HUES48 (cell line): ENCODE measurements at regions not wholly inside any gene's neighbourhood (a gene's known extent, or its start where the extent isn't known, plus 50 kb on each side); places are given as distances from the start of the nearest gene placed in this dataset.
A peak's percentile ranks its signal among the peaks of the same experiment; 100 is the strongest.

Experiments
- H3K27ac ChIP-seq: one replicate; pipeline ENCODE4 v1.7.0; 2013; ENCODE audit warnings: low read depth, low read length, inconsistent platforms
- H3K27me3 ChIP-seq: 2 replicates; pipeline ENCODE4 v1.6.1; 2013; ENCODE audit warnings: mild to moderate bottlenecking, low read length; ENCODE audit not compliant: control insufficient read depth, insufficient read depth
- H3K36me3 ChIP-seq: 2 replicates; pipeline ENCODE4 v1.6.1; 2013; ENCODE audit warnings: low read length; ENCODE audit not compliant: control insufficient read depth, insufficient read depth
- H3K4me1 ChIP-seq: 2 replicates; pipeline ENCODE4 v1.6.1; 2013; ENCODE audit warnings: mild to moderate bottlenecking, low read length; ENCODE audit not compliant: control insufficient read depth, insufficient read depth
- H3K4me3 ChIP-seq: 2 replicates; pipeline ENCODE4 v1.5.1; 2013; ENCODE audit warnings: mild to moderate bottlenecking, low read depth, low read length
- H3K9ac ChIP-seq: 2 replicates; pipeline ENCODE4 v1.6.1; 2013; ENCODE audit warnings: mild to moderate bottlenecking, low read depth, low read length, moderate library complexity
- H3K9me3 ChIP-seq: 2 replicates; pipeline ENCODE4 v1.6.1; 2013; ENCODE audit warnings: low read length; ENCODE audit not compliant: control insufficient read depth, insufficient read depth

DNA sequence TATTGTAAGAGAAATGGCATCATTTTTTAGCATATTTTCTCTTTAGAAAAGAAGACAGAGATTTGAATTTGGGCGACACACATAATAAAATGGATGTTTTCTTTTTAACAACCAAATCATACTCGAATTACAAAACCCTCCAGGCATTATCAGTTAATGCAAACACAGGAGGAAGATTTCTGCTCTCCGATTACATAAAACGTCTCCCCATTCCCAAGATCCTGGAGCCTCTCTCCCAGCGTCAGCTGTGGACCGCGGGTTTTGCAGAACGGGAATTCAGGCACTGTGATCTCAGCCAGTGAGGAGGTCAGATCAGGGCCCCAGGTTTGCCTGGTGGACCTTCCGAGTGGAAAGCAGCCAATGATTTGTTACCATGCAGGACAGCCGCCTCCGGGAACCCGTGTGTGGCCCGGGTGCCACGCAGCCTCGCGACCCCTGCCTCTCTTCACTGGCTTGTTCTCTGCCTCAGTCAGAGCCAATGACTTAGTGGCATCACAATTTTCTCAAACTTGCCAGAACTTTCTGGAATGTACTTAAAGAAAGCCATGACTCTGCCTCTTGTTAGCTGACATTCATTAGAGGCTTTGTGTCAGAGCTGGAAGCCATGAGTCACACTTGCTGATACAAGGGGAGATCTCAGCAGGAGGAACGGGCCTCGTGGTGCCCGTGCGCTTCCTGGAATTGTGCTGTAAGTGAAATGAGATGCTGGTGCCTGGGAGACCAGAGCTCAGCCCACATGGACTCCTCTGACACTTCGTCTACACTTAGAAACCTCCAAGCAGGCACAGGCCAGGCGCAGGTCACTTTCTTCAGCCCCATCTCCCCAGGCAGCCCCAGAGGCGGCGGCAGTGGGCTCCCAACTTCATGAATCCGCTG is 246.1 kb downstream of the KLF6 start:
- H3K9me3 ChIP-seq, result no peaks in the 10 kb centered on the region
- no peak overlapping the region for H3K4me3 ChIP-seq
- no peaks in the 10 kb centered on the region for H3K36me3 ChIP-seq
- peak overlapping the region; percentile 65 for H3K27ac ChIP-seq
- no peak overlapping the region for H3K9ac ChIP-seq
- H3K4me1 ChIP-seq, result no peaks in the 10 kb centered on the region
- H3K27me3 ChIP-seq, result no peaks in the 10 kb centered on the region

DNA sequence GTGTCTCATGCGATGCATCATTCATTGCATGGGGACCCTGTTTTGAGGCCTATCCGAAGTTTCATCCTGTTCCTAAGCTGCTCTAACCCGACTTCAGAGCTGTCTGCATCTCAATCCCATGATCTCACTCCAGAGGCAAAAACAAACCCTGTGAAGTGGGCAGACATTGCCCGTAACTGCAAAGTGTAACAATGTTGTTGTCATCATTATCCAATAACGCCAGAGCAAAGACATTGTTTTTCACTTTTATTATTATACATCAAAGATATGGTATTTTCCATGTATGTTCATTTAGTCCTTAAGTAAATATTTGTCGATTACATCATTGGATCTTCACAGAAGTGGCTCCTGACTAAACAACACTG is 246.7 kb downstream of the KLF6 start:
- no peaks in the 10 kb centered on the region for H3K27me3 ChIP-seq
- H3K27ac ChIP-seq, result no peak overlapping the region
- H3K36me3 ChIP-seq, result no peaks in the 10 kb centered on the region
- H3K4me3 ChIP-seq, result no peak overlapping the region
- no peak overlapping the region for H3K9ac ChIP-seq
- no peaks in the 10 kb centered on the region for H3K4me1 ChIP-seq
- H3K9me3 ChIP-seq, result no peaks in the 10 kb centered on the region

DNA sequence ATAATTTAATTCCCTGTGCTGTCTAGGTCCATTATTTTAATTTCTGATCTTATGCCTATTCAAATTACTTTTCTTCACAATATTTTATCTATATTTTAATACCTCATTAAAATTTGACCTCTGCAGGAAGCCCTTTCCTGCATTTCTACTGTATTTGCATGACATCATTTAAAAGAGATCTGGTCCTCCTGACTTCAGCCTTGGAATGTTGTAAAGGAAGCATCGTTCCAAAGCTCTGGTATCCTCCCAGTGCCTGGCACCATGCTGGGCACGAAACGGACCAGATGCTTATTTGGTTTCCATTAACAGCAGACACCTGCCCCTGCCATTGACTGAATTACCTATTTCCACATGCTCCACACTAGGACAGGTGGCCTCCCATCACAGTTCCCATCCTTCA is 247.5 kb downstream of the KLF6 start:
- no peaks in the 10 kb centered on the region for H3K27me3 ChIP-seq
- no peak overlapping the region for H3K4me3 ChIP-seq
- no peaks in the 10 kb centered on the region for H3K4me1 ChIP-seq
- H3K36me3 ChIP-seq, result no peaks in the 10 kb centered on the region
- no peaks in the 10 kb centered on the region for H3K9me3 ChIP-seq
- no peak overlapping the region for H3K9ac ChIP-seq
- no peak overlapping the region for H3K27ac ChIP-seq

DNA sequence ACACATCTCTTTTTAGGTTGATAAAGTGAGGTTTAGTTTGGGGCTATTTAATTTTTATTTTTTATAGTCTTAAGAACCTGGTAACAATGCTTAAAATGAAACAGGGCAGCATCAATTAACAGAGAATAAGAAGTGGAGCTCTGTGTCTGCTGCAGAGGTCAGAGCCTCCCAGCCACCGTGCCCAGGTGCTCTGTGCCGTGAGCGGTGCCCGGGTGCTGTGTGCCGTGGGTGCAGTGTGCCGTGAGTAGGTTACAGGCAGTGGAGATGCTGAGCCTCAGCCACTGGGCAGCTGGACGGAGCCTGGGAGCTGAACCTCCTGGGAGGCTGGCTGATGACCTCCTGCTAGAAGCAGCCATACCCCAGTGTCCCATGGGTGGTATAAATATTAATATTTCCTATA is 250.0 kb downstream of the KLF6 start:
- H3K4me3 ChIP-seq, result no peak overlapping the region
- no peaks in the 10 kb centered on the region for H3K4me1 ChIP-seq
- no peaks in the 10 kb centered on the region for H3K27me3 ChIP-seq
- H3K36me3 ChIP-seq, result no peaks in the 10 kb centered on the region
- no peaks in the 10 kb centered on the region for H3K9me3 ChIP-seq
- no peak overlapping the region for H3K27ac ChIP-seq
- no peak overlapping the region for H3K9ac ChIP-seq

DNA sequence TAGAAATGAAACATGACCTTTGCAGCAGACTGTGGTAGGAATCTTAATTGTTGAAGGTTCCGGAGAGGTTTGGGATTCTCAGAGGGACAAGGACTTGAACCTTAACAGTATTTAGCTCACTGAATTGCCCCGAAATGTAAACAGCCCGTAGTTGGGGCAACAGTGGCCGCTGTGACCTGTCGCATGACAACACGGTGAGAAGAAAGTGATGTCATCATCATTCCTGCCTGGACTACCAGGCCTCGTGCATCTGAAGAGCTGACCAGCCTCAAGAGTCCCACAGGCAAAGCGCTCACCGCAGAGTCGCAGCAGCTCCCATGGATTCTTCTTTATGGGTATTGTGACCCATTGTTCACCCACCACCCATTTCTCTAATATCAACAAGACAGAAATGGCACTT is 250.6 kb downstream of the KLF6 start:
- no peaks in the 10 kb centered on the region for H3K36me3 ChIP-seq
- no peak overlapping the region for H3K27ac ChIP-seq
- H3K4me3 ChIP-seq, result no peak overlapping the region
- H3K27me3 ChIP-seq, result no peaks in the 10 kb centered on the region
- H3K4me1 ChIP-seq, result no peaks in the 10 kb centered on the region
- no peak overlapping the region for H3K9ac ChIP-seq
- no peaks in the 10 kb centered on the region for H3K9me3 ChIP-seq

DNA sequence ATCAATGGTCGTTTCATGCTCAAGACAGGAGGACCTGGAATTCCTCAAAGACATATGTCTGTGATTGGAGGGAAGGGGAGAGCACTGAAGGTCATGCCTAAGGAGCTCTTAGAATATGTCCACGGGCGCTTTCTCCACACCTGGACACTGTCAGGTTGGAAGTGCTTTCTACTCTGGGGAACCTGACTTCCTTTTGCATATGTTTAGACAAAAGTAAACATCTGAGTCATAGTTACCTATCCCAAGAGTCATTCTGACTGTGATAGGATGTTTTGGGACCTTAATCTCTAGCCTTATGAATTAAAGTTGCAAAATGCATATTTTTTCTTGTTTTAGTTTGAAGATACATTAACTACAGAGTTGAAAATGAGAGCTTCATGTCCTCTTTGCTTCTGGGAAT is 251.7 kb downstream of the KLF6 start:
- Histone ChIP-seq H3K9me3 (no peaks in the 10 kb centered on the region), H3K27me3 (no peaks in the 10 kb centered on the region), H3K36me3 (no peaks in the 10 kb centered on the region), H3K4me3 (no peak overlapping the region), H3K27ac (no peak overlapping the region), H3K9ac (no peak overlapping the region), H3K4me1 (no peaks in the 10 kb centered on the region)

DNA sequence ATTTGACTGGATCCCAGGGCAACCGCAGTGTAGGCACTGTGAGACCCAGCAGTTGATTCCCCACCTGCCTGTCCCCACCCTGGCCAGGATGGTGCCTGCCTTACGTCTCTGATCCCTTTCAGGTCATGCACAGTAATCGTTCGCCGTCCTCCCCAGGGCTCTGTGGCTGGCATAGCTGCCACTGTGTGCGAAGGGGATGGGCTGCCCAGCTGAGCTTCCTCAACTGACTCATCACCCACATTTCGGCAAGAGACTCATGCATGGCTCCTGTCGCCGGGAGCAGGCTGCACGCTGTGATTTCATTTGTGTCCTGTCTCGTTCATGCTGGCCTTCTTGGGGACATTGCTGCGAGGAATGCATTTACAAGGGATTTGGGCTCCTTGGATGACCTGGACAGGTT is 252.4 kb downstream of the KLF6 start:
- H3K27ac ChIP-seq, result no peak overlapping the region
- no peaks in the 10 kb centered on the region for H3K36me3 ChIP-seq
- no peaks in the 10 kb centered on the region for H3K27me3 ChIP-seq
- H3K4me3 ChIP-seq, result no peak overlapping the region
- H3K9ac ChIP-seq, result no peak overlapping the region
- no peaks in the 10 kb centered on the region for H3K9me3 ChIP-seq
- H3K4me1 ChIP-seq, result no peaks in the 10 kb centered on the region

DNA sequence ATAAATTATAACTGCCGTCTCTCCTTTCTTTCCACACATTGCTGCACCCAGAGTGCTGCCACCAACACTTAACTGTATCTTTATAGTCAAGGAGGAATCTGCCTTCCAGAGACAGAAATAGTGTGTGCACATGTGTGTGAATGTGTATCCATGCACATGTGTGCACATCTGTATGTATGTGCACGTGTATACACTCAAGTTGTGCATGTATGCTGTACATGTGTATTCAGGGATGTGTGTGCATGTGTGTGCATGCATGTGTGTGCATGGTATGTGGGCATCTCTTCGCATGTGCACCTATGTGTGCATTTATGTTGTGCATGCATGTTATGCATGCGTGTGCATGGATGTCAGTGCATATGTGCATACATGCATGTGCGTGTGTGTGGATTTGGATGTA is 253.3 kb downstream of the KLF6 start:
- Histone ChIP-seq H3K27me3 (no peaks in the 10 kb centered on the region), H3K27ac (no peak overlapping the region), H3K4me1 (no peaks in the 10 kb centered on the region), H3K9me3 (no peaks in the 10 kb centered on the region), H3K4me3 (no peak overlapping the region), H3K9ac (no peak overlapping the region), H3K36me3 (no peaks in the 10 kb centered on the region)

DNA sequence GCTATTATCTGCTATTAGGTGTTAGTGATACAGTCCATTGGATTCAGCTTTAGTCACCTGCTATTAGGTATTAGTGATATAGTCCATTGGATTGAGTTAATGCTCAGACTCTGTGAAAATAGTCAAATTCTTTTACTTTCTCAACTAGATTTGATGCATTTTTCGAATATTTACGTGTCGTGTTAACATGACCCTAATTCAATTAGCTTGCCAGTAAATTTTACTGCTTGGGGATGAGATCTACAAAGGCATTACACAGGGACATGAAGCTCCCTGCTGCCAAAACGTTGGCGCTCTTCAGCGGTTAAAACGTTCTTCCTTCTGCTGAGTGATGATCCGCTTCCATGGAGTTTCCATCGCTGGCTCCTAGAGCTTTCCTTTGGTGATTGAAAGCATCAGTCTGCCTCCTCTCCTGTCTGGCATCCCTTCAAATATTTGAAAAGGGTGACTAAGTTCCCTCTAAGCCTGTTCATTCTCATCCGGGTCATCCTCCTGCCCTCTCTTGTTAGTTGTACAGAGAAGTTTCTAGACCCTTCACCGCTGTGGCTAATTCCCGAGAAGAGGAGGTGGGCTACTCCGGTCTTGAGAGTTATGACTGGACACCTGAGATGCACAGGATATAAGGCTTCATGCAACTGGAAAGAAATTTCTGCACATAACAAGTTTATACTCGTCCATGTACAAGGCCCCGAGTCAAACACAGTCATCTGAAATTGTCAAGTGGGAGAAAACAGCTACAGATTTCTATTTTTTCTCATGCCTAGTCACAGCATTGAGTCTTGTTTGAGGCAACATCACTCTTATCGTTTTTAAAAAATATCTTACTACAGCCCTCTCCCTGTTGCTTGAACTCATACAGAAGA is 254.0 kb downstream of the KLF6 start:
- H3K4me3 ChIP-seq, result no peak overlapping the region
- H3K36me3 ChIP-seq, result no peaks in the 10 kb centered on the region
- no peaks in the 10 kb centered on the region for H3K27me3 ChIP-seq
- no peaks in the 10 kb centered on the region for H3K9me3 ChIP-seq
- no peak overlapping the region for H3K9ac ChIP-seq
- H3K4me1 ChIP-seq, result no peaks in the 10 kb centered on the region
- H3K27ac ChIP-seq, result no peak overlapping the region

DNA sequence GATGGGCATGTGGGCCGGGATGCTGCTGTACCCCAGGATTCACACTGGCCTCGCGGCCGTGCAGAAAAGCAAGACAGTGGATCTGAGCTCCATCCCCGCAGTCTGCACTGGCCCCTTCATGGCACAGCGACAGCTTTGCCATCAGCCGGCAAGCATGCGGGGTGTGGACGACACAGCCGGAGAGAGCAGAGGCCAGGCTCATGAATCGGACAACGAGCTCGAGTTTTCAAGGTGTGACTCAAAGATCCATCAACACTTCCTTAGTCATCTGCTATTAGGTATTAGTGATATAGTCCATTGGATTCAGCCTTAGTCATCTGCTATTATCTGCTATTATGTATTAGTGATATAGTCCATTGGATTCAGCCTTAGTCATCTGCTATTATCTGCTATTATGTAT is 254.7 kb downstream of the KLF6 start:
- Histone ChIP-seq H3K4me1 (no peaks in the 10 kb centered on the region), H3K4me3 (no peak overlapping the region), H3K27ac (no peak overlapping the region)

DNA sequence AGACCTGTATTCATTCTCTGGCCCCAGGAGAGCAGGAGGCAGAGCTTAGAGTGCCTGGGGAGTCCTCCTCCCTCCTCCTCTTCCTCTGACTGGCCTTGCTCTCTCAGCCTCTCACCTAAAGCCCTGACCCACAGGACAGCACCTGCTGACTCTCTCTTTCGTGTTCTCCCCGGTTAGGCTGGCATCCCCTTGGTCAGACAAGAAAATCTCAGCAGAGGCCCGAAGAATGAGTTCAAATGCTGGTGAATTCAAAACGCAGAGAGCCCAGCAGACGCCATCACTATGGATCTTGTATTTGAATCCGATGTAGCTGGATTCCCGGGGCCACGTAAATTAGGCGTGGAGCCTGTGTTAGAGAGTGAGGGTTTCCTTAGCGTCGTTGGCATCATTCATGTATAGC is 255.3 kb downstream of the KLF6 start:
- Histone ChIP-seq H3K27ac (no peak overlapping the region), H3K4me1 (no peaks in the 10 kb centered on the region), H3K9ac (no peak overlapping the region), H3K9me3 (no peaks in the 10 kb centered on the region), H3K4me3 (no peak overlapping the region), H3K27me3 (no peaks in the 10 kb centered on the region), H3K36me3 (no peaks in the 10 kb centered on the region)

More for the DNA sequence above, 254.7 kb downstream of the KLF6 start:
- no peaks in the 10 kb centered on the region for H3K9me3 ChIP-seq
- H3K9ac ChIP-seq, result no peak overlapping the region
- no peaks in the 10 kb centered on the region for H3K36me3 ChIP-seq
- no peaks in the 10 kb centered on the region for H3K27me3 ChIP-seq
